IMR-90 (cell line): ENCODE measurements at regions not wholly inside any gene's neighbourhood (a gene's known extent, or its start where the extent isn't known, plus 50 kb on each side); places are given as distances from the start of the nearest gene placed in this dataset.
A peak's percentile ranks its signal among the peaks of the same experiment; 100 is the strongest.

ENCODE experiments used
- ATAC-seq: fragments of 200-7000 bp; cut with Tn5 transposase; 2 replicates; pipeline ENCODE4 v1.9.1; 2020; ENCODE audit warnings: low read depth, mild to moderate bottlenecking, moderate library complexity
- BruUV-seq: library from RNA; stranded (reverse); fragments of 400-500 nt; replicated peaks from 2 replicates; lab custom pipeline; 2021; lab: Mats Ljungman, UMichigan
- CTCF ChIA-PET: fragments of 300-600 bp; formaldehyde crosslinking; extraction: SDS; loops from one replicate; lab custom pipeline; 2021; ENCODE audit warnings: antibody characterized with exemption; lab: Yijun Ruan, JAX
- POLR2A ChIA-PET: fragments of 300-600 bp; sonication (Branson Sonifier 250); formaldehyde crosslinking; loops from one replicate; lab custom pipeline; 2022; ENCODE audit warnings: antibody characterized with exemption; ENCODE audit not compliant: unreplicated experiment; lab: Charles Lee
- DNase-seq: peaks from one replicate; pipeline ENCODE4 v3.0.0; 2013
- H2AFZ ChIP-seq: replicated peaks from 2 replicates; pipeline ENCODE3; 2013; ENCODE audit warnings: low read length, mild to moderate bottlenecking; ENCODE audit not compliant: poor library complexity
- H2AK5ac ChIP-seq: 2 replicates; pipeline ENCODE4 v1.6.1; 2013; ENCODE audit warnings: low read depth, low read length, inconsistent platforms
- H2AK9ac ChIP-seq: replicated peaks from 2 replicates; pipeline ENCODE3; 2013; ENCODE audit warnings: mild to moderate bottlenecking, low read depth, low read length, moderate library complexity; ENCODE audit not compliant: poor library complexity
- H2BK120ac ChIP-seq: 2 replicates; pipeline ENCODE4 v1.6.1; 2013; ENCODE audit warnings: low read depth, low read length, inconsistent platforms
- H2BK15ac ChIP-seq: 3 replicates; pipeline ENCODE4 v1.6.1; 2013; ENCODE audit warnings: low read depth, low read length, inconsistent platforms
- H2BK20ac ChIP-seq: 2 replicates; pipeline ENCODE4 v1.6.1; 2013; ENCODE audit warnings: low read depth, mild to moderate bottlenecking, inconsistent platforms, low read length, moderate library complexity
- H2BK5ac ChIP-seq: 2 replicates; pipeline ENCODE4 v1.6.1; 2013; ENCODE audit warnings: mild to moderate bottlenecking, low read depth, low read length, inconsistent platforms; ENCODE audit not compliant: poor library complexity, severe bottlenecking
- H3K14ac ChIP-seq: replicated peaks from 2 replicates; pipeline ENCODE4 v1.6.1; 2013; ENCODE audit warnings: low read depth, low read length, inconsistent platforms
- H3K18ac ChIP-seq: 2 replicates; pipeline ENCODE4 v1.6.1; 2013; ENCODE audit warnings: low read depth, low read length, control low read depth
- H3K23ac ChIP-seq: 2 replicates; pipeline ENCODE4 v1.6.1; 2013; ENCODE audit warnings: low read depth, low read length, inconsistent platforms
- H3K27ac ChIP-seq: 2 replicates; pipeline ENCODE4 v1.5.1; 2013; ENCODE audit warnings: mild to moderate bottlenecking, control low read depth, low read length; ENCODE audit not compliant: insufficient read depth
- H3K27me3 ChIP-seq: 2 replicates; pipeline ENCODE4 v1.6.1; 2013; ENCODE audit warnings: low read length; ENCODE audit not compliant: control insufficient read depth, insufficient read depth
- H3K36me3 ChIP-seq: 2 replicates; pipeline ENCODE4 v1.6.1; 2013; ENCODE audit warnings: low read length, mixed read lengths; ENCODE audit not compliant: control insufficient read depth, insufficient read depth
- H3K4ac ChIP-seq: 2 replicates; pipeline ENCODE4 v1.6.1; 2013; ENCODE audit warnings: low read depth, low read length, inconsistent platforms
- H3K4me1 ChIP-seq: 2 replicates; pipeline ENCODE4 v1.6.1; 2013; ENCODE audit warnings: low read length, mixed read lengths; ENCODE audit not compliant: control insufficient read depth, insufficient read depth
- H3K4me2 ChIP-seq: 2 replicates; pipeline ENCODE4 v1.6.1; 2013; ENCODE audit warnings: low read depth, mild to moderate bottlenecking, control low read depth, low read length, moderate library complexity
- H3K4me3 ChIP-seq: 2 replicates; pipeline ENCODE4 v1.5.1; 2013; ENCODE audit warnings: low read depth, mild to moderate bottlenecking, control low read depth, low read length, moderate library complexity; ENCODE audit not compliant: insufficient read depth
- H3K56ac ChIP-seq: 2 replicates; pipeline ENCODE4 v1.6.1; 2013; ENCODE audit warnings: low read length, inconsistent platforms; ENCODE audit not compliant: insufficient read depth; ENCODE audit errors: extremely low read depth
- H3K79me1 ChIP-seq, 2 experiments: 2 replicates each; pipeline ENCODE4 v1.6.1; 2013; ENCODE audit warnings: low read length in 2 of 2, inconsistent platforms in 1 of 2, low read depth in 1 of 2
- H3K9ac ChIP-seq: 2 replicates; pipeline ENCODE4 v1.6.1; 2013; ENCODE audit warnings: low read depth, low read length, control low read depth
- H3K9me1 ChIP-seq: 2 replicates; pipeline ENCODE4 v1.6.1; 2013; ENCODE audit warnings: low read length, inconsistent platforms; ENCODE audit not compliant: insufficient read depth
- H3K9me3 ChIP-seq: 2 replicates; pipeline ENCODE4 v1.6.1; 2013; ENCODE audit warnings: low read length; ENCODE audit not compliant: control insufficient read depth, insufficient read depth
- H4K20me1 ChIP-seq: 2 replicates; pipeline ENCODE4 v1.6.1; 2013; ENCODE audit warnings: low read length, inconsistent platforms; ENCODE audit not compliant: insufficient read depth
- H4K5ac ChIP-seq: 2 replicates; pipeline ENCODE4 v1.6.1; 2013; ENCODE audit warnings: mild to moderate bottlenecking, low read depth, low read length, control low read depth
- H4K8ac ChIP-seq, 2 experiments: 2 replicates each; pipeline ENCODE4 v1.6.1; 2013; ENCODE audit warnings: low read depth in 2 of 2, low read length in 2 of 2, control low read depth in 1 of 2, inconsistent platforms in 1 of 2
- H4K91ac ChIP-seq: 2 replicates; pipeline ENCODE4 v1.6.1; 2013; ENCODE audit warnings: low read depth, low read length, inconsistent platforms; ENCODE audit not compliant: insufficient read depth
- BHLHE40 ChIP-seq: fragments of 150-350 bp; IDR thresholded peaks from 2 replicates; pipeline ENCODE4 v1.6.1; 2016; ENCODE audit warnings: mild to moderate bottlenecking, low read depth, low read length
- CEBPB ChIP-seq: IDR thresholded peaks from 2 replicates; pipeline ENCODE4 v1.6.1; 2012; ENCODE audit warnings: low read depth, low read length, improper control_type of control experiment
- CHD1 ChIP-seq: IDR thresholded peaks from 2 replicates; pipeline ENCODE4 v1.6.1; 2012; ENCODE audit warnings: low read depth, low read length, improper control_type of control experiment
- MAFK ChIP-seq: IDR thresholded peaks from 2 replicates; pipeline ENCODE4 v1.6.1; 2012; ENCODE audit warnings: low read depth, low read length, improper control_type of control experiment
- MAZ ChIP-seq: IDR thresholded peaks from 2 replicates; pipeline ENCODE4 v1.6.1; 2012; ENCODE audit warnings: low read depth, mild to moderate bottlenecking, low read length, improper control_type of control experiment, moderate library complexity, borderline replicate concordance
- MXI1 ChIP-seq: IDR thresholded peaks from 2 replicates; pipeline ENCODE4 v1.6.1; 2012; ENCODE audit warnings: low read depth, mild to moderate bottlenecking, low read length, moderate library complexity, borderline replicate concordance
- POLR2A ChIP-seq: IDR thresholded peaks from 2 replicates; pipeline ENCODE4 v1.6.1; 2012; ENCODE audit warnings: mild to moderate bottlenecking, low read depth, low read length
- RAD21 ChIP-seq: IDR thresholded peaks from 2 replicates; pipeline ENCODE4 v1.6.1; 2012; ENCODE audit warnings: low read length, improper control_type of control experiment
- RCOR1 ChIP-seq: IDR thresholded peaks from 2 replicates; pipeline ENCODE4 v1.6.1; 2012; ENCODE audit warnings: mild to moderate bottlenecking, low read length, improper control_type of control experiment; ENCODE audit not compliant: insufficient replicate concordance
- RFX5 ChIP-seq: IDR thresholded peaks from 2 replicates; pipeline ENCODE4 v1.8.0; 2012; ENCODE audit warnings: low read depth, mild to moderate bottlenecking, low read length, moderate library complexity
- SMC3 ChIP-seq: fragments of 150-350 bp; IDR thresholded peaks from 2 replicates; pipeline ENCODE4 v1.6.1; 2016; ENCODE audit warnings: low read depth, mild to moderate bottlenecking, antibody characterized with exemption, low read length, moderate library complexity
- WGBS, 2 experiments: methylation state at CpG; one replicate each; pipeline versions ENCODE4 v1.1.5 to v1.1.7; 2013; ENCODE audit warnings: missing lambda C conversion rate in 2 of 2; ENCODE audit not compliant: insufficient read length in 1 of 2; ENCODE audit errors: extremely low coverage in 2 of 2; 5-methylcytosine and 5-hydroxymethylcytosine counted together
- dilution Hi-C: fragments of 300-500 bp; cut with HindIII; formaldehyde crosslinking; loops from one replicate; pipeline ENCODE4 v1.14.3; 2018; ENCODE audit warnings: low sequenced_read_pairs; ENCODE audit not compliant: unreplicated experiment
- in situ Hi-C: fragments of 300-500 bp; cut with MboI; formaldehyde crosslinking; loops from 3 replicates; pipeline ENCODE4 v1.14.3; 2019; ENCODE audit warnings: low sequenced_read_pairs, inconsistent platforms, mixed read lengths
- intact Hi-C: fragments of 100-400 bp; cut with micrococcal nuclease; formaldehyde crosslinking; loops from 2 replicates; pipeline ENCODE4 v1.10.0; 2022
- TF ChIP-seq, protein P1 (sequence below): fragments of 150-350 bp; IDR thresholded peaks from 2 replicates; pipeline ENCODE4 v1.6.1; 2017; ENCODE audit warnings: mild to moderate bottlenecking, antibody characterized with exemption, low read length, low read depth
- TF ChIP-seq, protein P2 (sequence below): conservative IDR thresholded peaks from 2 replicates; pipeline ENCODE4 v1.5.1; 2012; ENCODE audit warnings: mild to moderate bottlenecking, low read depth, low read length, improper control_type of control experiment

DNA sequence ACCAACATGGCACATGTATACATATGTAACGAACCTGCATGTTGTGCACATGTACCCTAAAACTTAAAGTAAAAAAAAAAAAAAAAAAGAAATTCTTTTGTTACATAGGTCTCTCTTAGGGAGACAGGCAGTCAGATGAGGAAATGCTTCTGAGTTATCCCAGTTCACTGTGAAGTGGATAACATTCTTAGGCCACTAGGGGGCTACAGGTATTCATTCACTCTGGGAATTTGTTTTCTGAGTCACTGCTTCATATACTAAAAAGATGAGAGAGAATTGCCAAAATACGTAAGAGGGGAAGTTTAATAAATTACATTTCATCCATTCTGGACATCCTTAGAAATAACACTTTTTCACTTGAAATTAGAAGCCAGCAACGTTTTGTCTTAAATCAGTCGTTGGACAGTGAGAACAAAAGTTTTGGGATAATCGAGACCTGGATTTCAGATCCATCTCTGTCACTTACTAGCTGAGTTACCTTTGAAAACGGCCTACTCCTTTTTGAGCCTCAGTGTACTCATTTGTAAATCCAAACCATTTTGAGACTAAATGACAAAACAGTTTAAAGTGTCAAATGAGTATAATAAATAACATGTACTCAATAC lies 738.4 kb upstream of the ALCAM start:
- no peak overlapping the region for H2AFZ ChIP-seq
- H2BK15ac ChIP-seq, result no peak overlapping the region
- H3K36me3 ChIP-seq, result no peaks in the 10 kb centered on the region
- intact Hi-C loops, result loop anchor here (1.0 kb wide), 1 partner anchor 738 kb away; the partner anchor contains the start of gene ALCAM
- H2BK5ac ChIP-seq, result no peak overlapping the region
- DNase-seq (peak; percentile 73), ATAC-seq (peak; percentile 76)
- no peak overlapping the region for H3K56ac ChIP-seq
- peak overlapping the region; percentile 68 for H2BK20ac ChIP-seq
- no peak overlapping the region for H3K18ac ChIP-seq
- peak overlapping the region; percentile 7; the same call in 1 of the 2 replicates for H3K4ac ChIP-seq
- no peak overlapping the region for H2AK9ac ChIP-seq
- dilution Hi-C loops, result no loop called here
- no TSS peak for BruUV-seq
- no peak overlapping the region for H4K91ac ChIP-seq
- H3K14ac ChIP-seq, result no peak overlapping the region
- no peak overlapping the region for H3K4me2 ChIP-seq
- no peak overlapping the region for H3K4me3 ChIP-seq
- no peak overlapping the region for H3K27ac ChIP-seq
- H2AK5ac ChIP-seq, result no peak overlapping the region
- H3K27me3 ChIP-seq, result no peaks in the 10 kb centered on the region
- no peaks in the 10 kb centered on the region for H4K20me1 ChIP-seq
- peak overlapping the region; percentile 50 for H2BK120ac ChIP-seq
- WGBS, 2 experiments, result no CpG with 5 or more reads among the region's 6 CpGs
- peaks cover 9% of the 10 kb centered on the region; the same call in 1 of the 2 replicates for H3K4me1 ChIP-seq
- H4K5ac ChIP-seq, result no peak overlapping the region
- in situ Hi-C loops, result no loop called here
- no peak overlapping the region for H3K9ac ChIP-seq
- H4K8ac ChIP-seq, result peak overlapping the region in 1 of 2 experiments; percentile 11; a peak in 1 of 4 replicates
- peaks cover 5% of the 10 kb centered on the region; the same call in 1 of the 2 replicates for H3K9me1 ChIP-seq
- ChIA-PET POLR2A (interaction anchor here (0.7 kb wide), 1 partner anchor 740 kb away, joined by 8 read pairs; no protein-coding TSS in a partner anchor), CTCF (interaction anchor here (0.6 to 1.1 kb wide), 4 partner anchors 8 to 289 kb away, joined by 3 read pairs; no protein-coding TSS in a partner anchor)
- no peak overlapping the region for H3K23ac ChIP-seq
- no peaks in the 10 kb centered on the region; a peak in 1 of 4 replicates for H3K79me1 ChIP-seq
- peaks cover 2% of the 10 kb centered on the region; the same call in 1 of the 2 replicates for H3K9me3 ChIP-seq
- TF ChIP-seq SMC3 (peak; percentile 58), POLR2A (no peak), CEBPB (no peak), MAZ (no peak), RCOR1 (no peak), RFX5 (no peak), CHD1 (no peak), MXI1 (no peak), MAFK (no peak), RAD21 (peak; percentile 59), BHLHE40 (no peak)
- TF ChIP-seq, protein P1, sequence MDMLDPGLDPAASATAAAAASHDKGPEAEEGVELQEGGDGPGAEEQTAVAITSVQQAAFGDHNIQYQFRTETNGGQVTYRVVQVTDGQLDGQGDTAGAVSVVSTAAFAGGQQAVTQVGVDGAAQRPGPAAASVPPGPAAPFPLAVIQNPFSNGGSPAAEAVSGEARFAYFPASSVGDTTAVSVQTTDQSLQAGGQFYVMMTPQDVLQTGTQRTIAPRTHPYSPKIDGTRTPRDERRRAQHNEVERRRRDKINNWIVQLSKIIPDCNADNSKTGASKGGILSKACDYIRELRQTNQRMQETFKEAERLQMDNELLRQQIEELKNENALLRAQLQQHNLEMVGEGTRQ, result no peak
- TF ChIP-seq, protein P2, sequence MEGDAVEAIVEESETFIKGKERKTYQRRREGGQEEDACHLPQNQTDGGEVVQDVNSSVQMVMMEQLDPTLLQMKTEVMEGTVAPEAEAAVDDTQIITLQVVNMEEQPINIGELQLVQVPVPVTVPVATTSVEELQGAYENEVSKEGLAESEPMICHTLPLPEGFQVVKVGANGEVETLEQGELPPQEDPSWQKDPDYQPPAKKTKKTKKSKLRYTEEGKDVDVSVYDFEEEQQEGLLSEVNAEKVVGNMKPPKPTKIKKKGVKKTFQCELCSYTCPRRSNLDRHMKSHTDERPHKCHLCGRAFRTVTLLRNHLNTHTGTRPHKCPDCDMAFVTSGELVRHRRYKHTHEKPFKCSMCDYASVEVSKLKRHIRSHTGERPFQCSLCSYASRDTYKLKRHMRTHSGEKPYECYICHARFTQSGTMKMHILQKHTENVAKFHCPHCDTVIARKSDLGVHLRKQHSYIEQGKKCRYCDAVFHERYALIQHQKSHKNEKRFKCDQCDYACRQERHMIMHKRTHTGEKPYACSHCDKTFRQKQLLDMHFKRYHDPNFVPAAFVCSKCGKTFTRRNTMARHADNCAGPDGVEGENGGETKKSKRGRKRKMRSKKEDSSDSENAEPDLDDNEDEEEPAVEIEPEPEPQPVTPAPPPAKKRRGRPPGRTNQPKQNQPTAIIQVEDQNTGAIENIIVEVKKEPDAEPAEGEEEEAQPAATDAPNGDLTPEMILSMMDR, result peak; percentile 72
